ENCODE measurements at regions not wholly inside any gene's neighbourhood (a gene's known extent, or its start where the extent isn't known, plus 50 kb on each side); places are given as distances from the start of the nearest gene placed in this dataset.

DNA sequence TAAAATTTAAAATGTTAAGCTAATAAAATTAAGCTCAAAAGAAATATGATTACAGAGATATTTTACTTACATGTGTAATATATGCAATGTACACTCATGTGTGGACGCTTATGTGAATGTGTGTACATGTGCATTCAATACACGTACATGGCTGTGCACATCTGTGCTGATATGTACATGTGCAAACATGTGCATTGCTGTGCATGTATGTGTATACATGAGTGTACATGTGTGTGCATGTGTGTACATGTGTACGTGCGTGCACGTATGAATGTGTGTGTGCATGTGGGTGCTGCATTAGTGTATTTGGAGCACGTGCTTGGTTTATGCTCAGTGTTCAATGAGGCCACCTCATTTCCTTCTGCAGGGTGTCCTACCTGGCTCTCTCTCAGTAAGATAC lies 88.2 kb upstream of the TMEM18 start:
- H3K4me3 ChIP-seq (ENCODE audit: low read depth in 1 of 3, low read length in 3 of 3) = no peak overlapping the region
- DNase-seq (no peak), FAIRE-seq (no peak)
- no peaks in the 10 kb centered on the region for H3K4me1 ChIP-seq (ENCODE audit: control insufficient read depth in 3 of 3, insufficient read depth in 2 of 3, low read depth in 1 of 3, low read length in 2 of 3)
- no peak overlapping the region for H3K27ac ChIP-seq (ENCODE audit: low read depth in 1 of 3, low read length in 2 of 3)
- H3K27me3 ChIP-seq (ENCODE audit: control insufficient read depth in 3 of 3, insufficient read depth in 3 of 3, low read length in 3 of 3) = no peaks in the 10 kb centered on the region
- H3K36me3 ChIP-seq (ENCODE audit: control insufficient read depth in 3 of 3, insufficient read depth in 2 of 3, low read depth in 1 of 3, low read length in 3 of 3) = no peaks in the 10 kb centered on the region
- H3K9me3 ChIP-seq (ENCODE audit: control insufficient read depth in 2 of 2, insufficient read depth in 1 of 2, low read depth in 1 of 2, low read length in 1 of 2) = no peaks in the 10 kb centered on the region
- WGBS, 3 donors = 88 to 95% (median 89%) methylated on average over 6 of the region's 6 CpGs

- no peak for DNase-seq
- Histone ChIP-seq H3K27ac (ENCODE audit: low read depth in 1 of 3, low read length in 2 of 3) (no peak overlapping the region), H3K36me3 (ENCODE audit: control insufficient read depth in 3 of 3, insufficient read depth in 2 of 3, low read depth in 1 of 3, low read length in 3 of 3) (no peaks in the 10 kb centered on the region), H3K27me3 (ENCODE audit: control insufficient read depth in 3 of 3, insufficient read depth in 3 of 3, low read length in 3 of 3) (peaks cover 0 to 2% (median 0%) of the 10 kb centered on the region in 3 donors), H3K4me3 (ENCODE audit: low read depth in 1 of 3, low read length in 3 of 3) (no peak overlapping the region), H3K4me1 (ENCODE audit: control insufficient read depth in 3 of 3, insufficient read depth in 2 of 3, low read depth in 1 of 3, low read length in 2 of 3) (no peaks in the 10 kb centered on the region), H3K9me3 (ENCODE audit: control insufficient read depth in 2 of 2, insufficient read depth in 1 of 2, low read depth in 1 of 2, low read length in 1 of 2) (no peaks in the 10 kb centered on the region)
- 74 to 80% (median 78%) methylated on average over 16 of the region's 16 CpGs for WGBS, 3 donors
- no peak for FAIRE-seq
These were observed 86.7 kb upstream of the TMEM18 start for GRCh38 chr2:763766-764525.

- peaks cover 0 to 2% (median 0%) of the 10 kb centered on the region in 3 donors for H3K27me3 ChIP-seq (ENCODE audit: control insufficient read depth in 3 of 3, insufficient read depth in 3 of 3, low read length in 3 of 3)
- FAIRE-seq = no peak
These were observed 85.4 kb upstream of the TMEM18 start for GRCh38 chr2:762646-763045.

DNA sequence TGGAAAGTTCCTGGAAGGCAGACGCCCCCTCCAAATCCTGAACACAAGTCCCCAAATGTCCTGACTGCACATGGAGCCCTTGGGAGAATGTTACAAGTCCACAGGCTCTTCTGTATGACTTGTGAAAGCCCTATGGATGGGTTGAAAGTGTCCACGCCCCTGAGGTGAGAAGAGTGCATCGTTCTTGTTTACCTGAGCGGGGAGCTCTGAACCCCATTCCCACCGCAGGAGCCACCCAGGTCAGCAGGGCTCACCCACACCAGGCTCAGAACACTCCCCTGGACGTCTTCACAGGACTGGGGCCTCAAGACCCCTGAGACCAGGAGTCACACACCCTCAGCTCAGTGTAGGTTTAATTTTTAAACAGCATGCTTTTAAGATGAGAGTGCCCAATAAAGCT lies 84.2 kb upstream of the TMEM18 start:
- Histone ChIP-seq H3K27ac (ENCODE audit: low read depth in 1 of 3, low read length in 2 of 3) (no peak overlapping the region), H3K9me3 (ENCODE audit: control insufficient read depth in 2 of 2, insufficient read depth in 1 of 2, low read depth in 1 of 2, low read length in 1 of 2) (no peaks in the 10 kb centered on the region), H3K4me1 (ENCODE audit: control insufficient read depth in 3 of 3, insufficient read depth in 2 of 3, low read depth in 1 of 3, low read length in 2 of 3) (no peaks in the 10 kb centered on the region), H3K4me3 (ENCODE audit: low read depth in 1 of 3, low read length in 3 of 3) (no peak overlapping the region), H3K36me3 (ENCODE audit: control insufficient read depth in 3 of 3, insufficient read depth in 2 of 3, low read depth in 1 of 3, low read length in 3 of 3) (no peaks in the 10 kb centered on the region), H3K27me3 (ENCODE audit: control insufficient read depth in 3 of 3, insufficient read depth in 3 of 3, low read length in 3 of 3) (peaks cover 0 to 2% (median 0%) of the 10 kb centered on the region in 3 donors)
- no peak for DNase-seq
- WGBS, 3 donors = 34 to 60% (median 47%) methylated on average over 6 of the region's 6 CpGs
- no peak for FAIRE-seq

More at GRCh38 chr2:762646-763045, 85.4 kb upstream of the TMEM18 start:
- Histone ChIP-seq H3K9me3 (ENCODE audit: control insufficient read depth in 2 of 2, insufficient read depth in 1 of 2, low read depth in 1 of 2, low read length in 1 of 2) (no peaks in the 10 kb centered on the region), H3K4me3 (ENCODE audit: low read depth in 1 of 3, low read length in 3 of 3) (no peak overlapping the region), H3K36me3 (ENCODE audit: control insufficient read depth in 3 of 3, insufficient read depth in 2 of 3, low read depth in 1 of 3, low read length in 3 of 3) (no peaks in the 10 kb centered on the region), H3K4me1 (ENCODE audit: control insufficient read depth in 3 of 3, insufficient read depth in 2 of 3, low read depth in 1 of 3, low read length in 2 of 3) (no peaks in the 10 kb centered on the region), H3K27ac (ENCODE audit: low read depth in 1 of 3, low read length in 2 of 3) (no peak overlapping the region)
- no peak for DNase-seq
- 53 to 70% (median 60%) methylated on average over 4 of the region's 4 CpGs for WGBS, 3 donors

DNA sequence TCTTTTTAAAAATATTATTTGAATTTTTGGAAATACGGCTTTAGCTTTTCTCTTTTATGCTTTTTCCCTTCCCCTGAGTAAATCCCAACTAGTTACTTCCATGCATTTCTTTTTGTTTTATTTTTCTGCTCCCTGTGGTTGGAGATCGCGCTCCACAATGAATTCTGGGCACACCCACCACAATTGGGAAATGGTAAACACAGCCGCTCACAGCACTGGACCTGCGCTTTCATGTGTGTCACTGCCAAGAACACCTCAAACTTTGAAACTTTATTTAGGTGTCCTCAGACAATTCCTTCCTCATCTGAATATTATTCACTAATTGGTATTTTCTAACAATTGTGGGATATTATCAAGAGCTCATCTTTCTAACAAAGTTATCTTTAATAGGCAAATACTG lies 82.8 kb upstream of the TMEM18 start:
- FAIRE-seq (no peak), DNase-seq (no peak)
- no peak overlapping the region for H3K4me3 ChIP-seq (ENCODE audit: low read depth in 1 of 3, low read length in 3 of 3)
- no peaks in the 10 kb centered on the region for H3K36me3 ChIP-seq (ENCODE audit: control insufficient read depth in 3 of 3, insufficient read depth in 2 of 3, low read depth in 1 of 3, low read length in 3 of 3)
- H3K27me3 ChIP-seq (ENCODE audit: control insufficient read depth in 3 of 3, insufficient read depth in 3 of 3, low read length in 3 of 3) = peaks cover 0 to 4% (median 0%) of the 10 kb centered on the region in 3 donors
- H3K9me3 ChIP-seq (ENCODE audit: control insufficient read depth in 2 of 2, insufficient read depth in 1 of 2, low read depth in 1 of 2, low read length in 1 of 2) = no peaks in the 10 kb centered on the region
- WGBS, 3 donors = 68 to 77% (median 72%) methylated on average over 5 of the region's 5 CpGs
- H3K4me1 ChIP-seq (ENCODE audit: control insufficient read depth in 3 of 3, insufficient read depth in 2 of 3, low read depth in 1 of 3, low read length in 2 of 3) = no peaks in the 10 kb centered on the region
- no peak overlapping the region for H3K27ac ChIP-seq (ENCODE audit: low read depth in 1 of 3, low read length in 2 of 3)

- no peak for DNase-seq
- Histone ChIP-seq H3K36me3 (ENCODE audit: control insufficient read depth in 3 of 3, insufficient read depth in 2 of 3, low read depth in 1 of 3, low read length in 3 of 3) (no peaks in the 10 kb centered on the region), H3K9me3 (ENCODE audit: control insufficient read depth in 2 of 2, insufficient read depth in 1 of 2, low read depth in 1 of 2, low read length in 1 of 2) (no peaks in the 10 kb centered on the region), H3K27ac (ENCODE audit: low read depth in 1 of 3, low read length in 2 of 3) (no peak overlapping the region), H3K4me1 (ENCODE audit: control insufficient read depth in 3 of 3, insufficient read depth in 2 of 3, low read depth in 1 of 3, low read length in 2 of 3) (no peaks in the 10 kb centered on the region), H3K27me3 (ENCODE audit: control insufficient read depth in 3 of 3, insufficient read depth in 3 of 3, low read length in 3 of 3) (peaks cover 0 to 4% (median 0%) of the 10 kb centered on the region in 3 donors), H3K4me3 (ENCODE audit: low read depth in 1 of 3, low read length in 3 of 3) (no peak overlapping the region)
- WGBS, 3 donors = 79 to 84% (median 80%) methylated on average over 12 of the region's 13 CpGs
- no peak for FAIRE-seq
These were observed 81.0 kb upstream of the TMEM18 start for GRCh38 chr2:758073-758820.

DNA sequence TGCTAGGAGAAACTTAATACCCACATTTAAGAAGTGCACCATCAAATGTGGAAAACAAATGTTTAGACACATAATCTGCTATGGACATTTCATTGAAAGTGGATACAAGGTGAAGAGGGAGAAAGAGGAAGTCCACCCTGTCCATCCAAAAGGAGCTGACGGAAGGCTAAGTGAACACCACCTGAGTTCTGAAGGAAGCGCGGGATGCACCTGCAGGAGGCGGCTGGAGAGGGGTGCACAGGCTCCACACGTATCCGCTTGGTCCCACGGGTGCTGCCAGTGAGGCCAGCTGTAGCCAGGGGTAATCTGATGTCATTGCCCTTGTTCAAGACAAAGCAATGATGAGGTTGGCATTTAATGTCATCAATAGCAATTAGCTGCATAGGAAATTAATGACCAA lies 75.9 kb upstream of the TMEM18 start:
- Histone ChIP-seq H3K36me3 (ENCODE audit: control insufficient read depth in 3 of 3, insufficient read depth in 2 of 3, low read depth in 1 of 3, low read length in 3 of 3) (no peaks in the 10 kb centered on the region), H3K27ac (ENCODE audit: low read depth in 1 of 3, low read length in 2 of 3) (no peak overlapping the region), H3K4me1 (ENCODE audit: control insufficient read depth in 3 of 3, insufficient read depth in 2 of 3, low read depth in 1 of 3, low read length in 2 of 3) (no peaks in the 10 kb centered on the region), H3K4me3 (ENCODE audit: low read depth in 1 of 3, low read length in 3 of 3) (no peak overlapping the region), H3K9me3 (ENCODE audit: control insufficient read depth in 2 of 2, insufficient read depth in 1 of 2, low read depth in 1 of 2, low read length in 1 of 2) (no peaks in the 10 kb centered on the region), H3K27me3 (ENCODE audit: control insufficient read depth in 3 of 3, insufficient read depth in 3 of 3, low read length in 3 of 3) (peaks cover 0 to 2% (median 0%) of the 10 kb centered on the region in 3 donors)
- WGBS, 3 donors = 88 to 94% (median 89%) methylated on average over 7 of the region's 7 CpGs
- FAIRE-seq (no peak), DNase-seq (no peak)

DNA sequence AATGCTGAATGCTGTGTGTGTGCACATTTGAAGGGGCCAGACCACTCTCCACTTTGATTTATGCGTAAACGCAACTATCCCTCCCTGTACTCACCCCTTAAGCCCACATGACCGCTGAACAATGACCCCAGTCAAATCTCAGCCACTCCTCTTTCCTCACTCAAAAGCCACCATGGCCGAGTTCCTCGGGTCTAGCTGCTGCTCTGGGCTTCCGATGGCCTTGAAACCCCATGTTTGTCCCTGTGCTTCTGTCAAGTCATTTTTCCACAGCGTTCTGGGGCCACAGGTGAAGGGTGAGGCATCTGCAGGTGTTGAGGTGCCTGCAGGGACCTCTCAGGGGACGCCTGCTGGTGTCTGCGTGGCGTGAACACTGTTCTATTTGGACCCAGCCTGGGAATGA lies 74.3 kb upstream of the TMEM18 start:
- no peaks in the 10 kb centered on the region for H3K4me1 ChIP-seq (ENCODE audit: control insufficient read depth in 3 of 3, insufficient read depth in 2 of 3, low read depth in 1 of 3, low read length in 2 of 3)
- 65 to 80% (median 67%) methylated on average over 10 of the region's 10 CpGs for WGBS, 3 donors
- H3K27me3 ChIP-seq (ENCODE audit: control insufficient read depth in 3 of 3, insufficient read depth in 3 of 3, low read length in 3 of 3) = peaks cover 0 to 2% (median 0%) of the 10 kb centered on the region in 3 donors
- H3K9me3 ChIP-seq (ENCODE audit: control insufficient read depth in 2 of 2, insufficient read depth in 1 of 2, low read depth in 1 of 2, low read length in 1 of 2) = no peaks in the 10 kb centered on the region
- H3K4me3 ChIP-seq (ENCODE audit: low read depth in 1 of 3, low read length in 3 of 3) = no peak overlapping the region
- FAIRE-seq = no peak
- DNase-seq = no peak
- H3K36me3 ChIP-seq (ENCODE audit: control insufficient read depth in 3 of 3, insufficient read depth in 2 of 3, low read depth in 1 of 3, low read length in 3 of 3) = no peaks in the 10 kb centered on the region
- H3K27ac ChIP-seq (ENCODE audit: low read depth in 1 of 3, low read length in 2 of 3) = no peak overlapping the region

Measured in small intestine (tissue), 7 donors.